GM18505 (cell line): ENCODE measurements at regions not wholly inside any gene's neighbourhood (a gene's known extent, or its start where the extent isn't known, plus 50 kb on each side); places are given as distances from the start of the nearest gene placed in this dataset.
"Not testable (repeated sequence)": the region's sequence is repeated elsewhere in the genome, so short reads cannot be mapped to it uniquely, and the experiment has no call there.

ENCODE experiments used
- ATAC-seq: cut with Tn5 transposase; IDR thresholded peaks from one replicate; pipeline ENCODE4 v1.9.1; 2021; ENCODE audit not compliant: unreplicated experiment
- POLR2A ChIP-seq: IDR thresholded peaks from 4 replicates; pipeline ENCODE4 v1.6.1; 2011; ENCODE audit warnings: borderline replicate concordance; ENCODE audit not compliant: insufficient read depth, insufficient read length; ENCODE audit errors: extremely low read depth

DNA sequence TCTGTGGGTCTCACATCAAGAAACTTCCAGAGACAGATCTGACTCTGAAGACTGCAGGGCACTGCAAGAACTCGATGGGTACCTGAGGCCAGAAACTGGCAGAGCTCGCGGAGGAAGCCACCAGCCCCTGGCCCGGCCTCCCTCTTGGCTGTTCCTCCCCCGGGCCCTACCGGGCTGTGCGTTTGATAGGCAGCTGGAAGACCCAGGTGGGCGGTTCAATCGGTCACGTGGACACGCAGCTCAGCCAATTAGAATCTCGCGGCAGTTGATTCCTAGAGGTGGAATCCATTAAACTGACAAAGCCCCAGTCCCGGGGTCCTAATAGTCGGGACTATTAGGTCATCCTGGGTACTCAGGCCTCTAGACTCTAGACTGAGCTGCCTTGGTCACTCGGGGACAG is 139.9 kb downstream of the GPCPD1 start:
- TF ChIP-seq POLR2A: no peak

DNA sequence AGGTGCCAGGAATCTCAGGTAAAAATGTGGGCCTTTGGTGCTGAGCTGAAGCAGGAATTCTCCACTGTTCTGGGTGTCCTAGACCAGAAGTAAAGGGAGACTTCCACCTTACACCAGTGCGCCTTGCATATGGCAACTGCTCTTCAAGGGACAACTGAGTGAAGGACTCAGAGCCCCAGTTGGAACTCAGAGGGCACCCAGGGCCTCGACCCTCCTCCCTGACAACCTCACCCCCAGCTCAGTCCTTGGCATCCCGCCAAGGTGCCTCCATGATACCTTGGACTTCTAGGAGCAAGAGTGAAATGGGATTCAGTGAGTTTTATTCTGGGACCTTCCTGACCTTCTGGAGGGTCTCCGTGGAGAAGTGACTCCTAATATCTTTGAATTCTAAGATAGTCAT is 140.3 kb downstream of the GPCPD1 start:
- no peak for TF ChIP-seq POLR2A
- ATAC-seq: no peak

More for the DNA sequence above, 139.9 kb downstream of the GPCPD1 start:
- no peak for ATAC-seq

DNA sequence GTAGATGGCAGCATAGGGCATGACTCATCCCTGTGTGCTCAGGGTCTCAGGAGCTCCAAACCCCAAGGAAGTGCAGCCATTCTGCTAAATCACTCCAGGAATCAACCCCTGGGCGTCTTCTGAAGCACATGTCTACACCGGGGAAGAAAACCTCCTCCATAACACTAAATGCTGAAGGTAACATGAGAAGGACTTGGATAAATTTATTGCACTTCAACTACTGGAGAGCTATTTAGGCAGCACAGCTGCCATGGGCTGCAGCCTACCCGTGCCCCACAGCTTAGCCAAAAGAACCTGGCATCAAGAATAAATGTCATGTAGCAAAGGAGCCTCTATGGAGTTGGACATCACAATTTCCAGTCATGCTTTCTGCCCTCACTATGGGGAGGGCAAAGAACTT is 141.7 kb downstream of the GPCPD1 start:
- no peak for TF ChIP-seq POLR2A
- ATAC-seq: no peak

DNA sequence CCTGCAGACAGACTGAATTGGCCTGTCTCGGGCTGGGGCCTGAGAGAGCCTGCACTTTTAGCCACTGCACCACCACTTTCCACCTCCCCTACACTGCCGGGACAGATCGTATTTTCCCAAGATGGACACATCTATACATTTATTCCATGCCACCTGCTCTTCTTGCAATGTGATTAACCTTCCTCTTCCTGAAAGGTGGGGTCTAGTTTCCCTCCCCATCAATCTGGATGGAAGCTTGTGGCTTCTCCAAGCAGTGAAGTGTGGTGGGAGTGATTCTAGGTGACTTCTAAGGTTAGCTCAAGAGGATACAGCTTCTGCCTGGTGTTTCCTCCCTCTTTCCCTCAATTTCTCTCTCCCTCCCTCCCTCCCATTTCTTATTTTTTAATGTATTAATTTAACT is 143.7 kb downstream of the GPCPD1 start:
- no peak for TF ChIP-seq POLR2A
- ATAC-seq: no peak

DNA sequence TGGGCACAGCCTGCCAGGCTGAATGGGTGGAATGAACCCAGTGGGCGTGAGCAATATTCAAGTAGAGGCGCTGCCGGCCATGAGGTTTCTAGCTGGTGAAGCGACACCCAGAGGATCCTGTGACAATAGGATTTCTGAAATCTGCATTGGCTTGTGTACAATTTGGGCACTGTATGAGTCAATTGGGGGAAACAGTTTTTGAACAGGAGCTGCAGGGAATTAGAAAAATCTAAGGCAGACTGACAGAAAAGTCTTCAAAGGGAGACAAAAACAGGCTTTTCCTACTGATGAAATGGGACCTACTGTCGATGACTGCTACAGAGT is 145.2 kb downstream of the GPCPD1 start:
- no peak for TF ChIP-seq POLR2A
- no peak for ATAC-seq

DNA sequence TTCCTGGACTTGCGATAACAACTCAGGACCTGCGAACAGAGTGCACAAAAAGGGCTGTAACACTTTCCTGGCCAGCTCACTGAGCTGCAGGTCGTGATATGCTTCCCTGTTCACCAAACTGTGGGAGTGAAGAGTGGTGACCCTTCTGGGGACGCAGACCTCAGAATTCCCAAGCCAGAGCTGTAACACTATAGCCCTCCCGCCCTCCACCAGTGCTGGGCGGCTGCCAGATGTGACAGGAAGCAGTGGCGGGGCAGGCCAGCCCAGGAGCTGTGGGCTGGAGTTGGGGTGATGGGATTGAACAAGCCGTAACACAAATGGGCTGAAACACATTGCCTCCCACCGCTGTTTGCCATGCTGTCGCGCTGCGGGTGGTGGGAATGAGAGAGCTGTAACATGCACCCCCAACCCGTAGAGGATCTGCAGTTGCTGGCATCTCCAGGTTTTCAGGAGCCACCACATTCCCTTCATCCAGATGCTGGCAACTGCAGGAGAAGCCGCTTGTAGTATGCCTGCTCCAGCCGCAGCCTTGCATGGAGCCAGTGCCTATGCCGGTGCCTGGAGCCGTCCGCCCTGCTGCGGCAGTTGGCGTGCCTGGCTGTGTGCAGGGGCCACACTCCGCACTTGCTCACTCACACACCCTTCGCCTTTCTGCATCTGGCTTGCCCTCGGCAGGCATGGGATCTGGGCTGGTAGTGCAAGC is 145.8 kb downstream of the GPCPD1 start:
- no peak for ATAC-seq
- no peak for TF ChIP-seq POLR2A

DNA sequence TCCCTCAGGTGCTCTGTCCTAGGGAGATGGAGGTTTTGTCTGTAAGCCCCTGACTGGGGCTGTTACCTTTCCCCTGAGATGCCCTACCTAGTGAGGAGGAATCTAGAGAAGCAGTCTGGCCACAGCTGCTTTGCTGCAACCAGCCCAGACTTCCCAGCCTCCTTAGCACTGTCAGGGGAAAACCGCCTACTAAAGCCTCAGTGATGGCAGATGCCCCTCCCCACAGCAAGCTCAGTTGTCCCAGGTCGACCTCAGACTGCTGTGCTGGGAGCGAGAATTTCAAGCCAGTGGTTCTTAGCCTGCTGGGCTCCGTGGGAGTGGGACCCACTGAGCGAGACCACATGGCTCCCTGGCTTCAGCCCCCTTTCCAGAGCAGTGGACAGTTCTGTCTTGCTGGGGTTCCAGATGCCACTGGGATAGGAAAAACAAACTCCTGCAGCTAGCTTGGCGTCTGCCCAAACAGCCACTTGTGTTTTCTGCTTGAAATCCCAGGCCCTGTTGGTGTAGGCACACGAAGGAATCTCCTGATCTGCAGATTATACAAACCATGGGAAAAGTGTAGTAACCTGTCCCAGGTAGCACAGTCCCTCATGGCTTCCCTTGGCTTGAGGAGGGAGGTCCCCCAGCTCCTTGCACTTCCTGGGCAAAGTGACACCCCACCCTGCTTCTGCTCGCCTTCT is 146.4 kb upstream of the PROKR2 start:
- no peak for TF ChIP-seq POLR2A
- no peak for ATAC-seq

DNA sequence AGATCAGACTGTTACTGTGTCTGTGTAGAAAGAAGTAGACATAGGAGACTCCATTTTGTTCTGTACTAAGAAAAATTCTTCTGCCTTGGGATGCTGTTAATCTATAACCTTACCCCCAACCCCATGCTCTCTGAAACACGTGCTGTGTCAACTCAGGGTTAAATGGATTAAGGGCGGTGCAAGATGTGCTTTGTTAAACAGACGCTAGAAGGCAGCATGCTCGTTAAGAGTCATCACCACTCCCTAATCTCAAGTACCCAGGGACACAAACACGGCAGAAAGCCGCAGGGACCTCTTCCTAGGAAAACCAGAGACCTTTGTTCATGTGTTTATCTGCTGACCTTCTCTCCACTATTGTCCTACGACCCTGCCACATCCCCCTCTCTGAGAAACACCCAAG is 137.0 kb upstream of the PROKR2 start:
- ATAC-seq: not testable (repeated sequence)

DNA sequence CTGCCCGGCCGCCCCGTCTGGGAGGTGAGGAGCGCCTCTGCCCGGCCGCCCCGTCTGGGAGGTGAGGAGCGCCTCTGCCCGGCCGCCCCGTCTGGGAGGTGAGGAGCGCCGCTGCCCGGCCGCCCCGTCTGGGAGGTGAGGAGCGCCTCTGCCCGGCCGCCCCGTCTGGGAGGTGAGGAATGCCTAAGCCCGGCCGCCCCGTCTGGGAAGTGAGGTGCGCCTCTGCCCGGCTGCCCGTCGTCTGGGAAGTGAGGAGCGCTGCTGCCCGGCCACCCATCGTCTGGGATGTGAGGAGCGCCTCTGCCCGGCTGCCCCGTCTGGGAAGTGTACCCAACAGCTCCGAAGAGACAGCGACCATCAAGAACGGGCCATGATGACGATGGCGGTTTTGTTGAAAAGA is 136.6 kb upstream of the PROKR2 start:
- ATAC-seq: not testable (repeated sequence)

DNA sequence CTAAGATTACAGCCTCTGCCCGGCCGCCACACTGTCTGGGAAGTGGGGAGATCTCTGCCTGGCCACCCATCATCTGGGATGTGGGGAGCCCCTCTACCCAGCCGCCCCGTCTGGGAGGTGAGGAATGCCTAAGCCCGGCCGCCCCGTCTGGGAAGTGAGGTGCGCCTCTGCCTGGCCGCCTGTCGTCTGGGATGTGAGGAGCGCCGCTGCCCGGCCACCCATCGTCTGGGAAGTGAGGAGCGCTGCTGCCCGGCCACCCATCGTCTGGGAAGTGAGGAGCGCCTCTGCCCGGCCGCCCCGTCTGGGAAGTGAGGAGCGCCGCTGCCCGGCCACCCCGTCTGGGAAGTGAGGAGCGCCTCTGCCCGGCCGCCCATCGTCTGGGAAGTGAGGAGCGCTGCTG is 135.9 kb upstream of the PROKR2 start:
- not testable (repeated sequence) for ATAC-seq

DNA sequence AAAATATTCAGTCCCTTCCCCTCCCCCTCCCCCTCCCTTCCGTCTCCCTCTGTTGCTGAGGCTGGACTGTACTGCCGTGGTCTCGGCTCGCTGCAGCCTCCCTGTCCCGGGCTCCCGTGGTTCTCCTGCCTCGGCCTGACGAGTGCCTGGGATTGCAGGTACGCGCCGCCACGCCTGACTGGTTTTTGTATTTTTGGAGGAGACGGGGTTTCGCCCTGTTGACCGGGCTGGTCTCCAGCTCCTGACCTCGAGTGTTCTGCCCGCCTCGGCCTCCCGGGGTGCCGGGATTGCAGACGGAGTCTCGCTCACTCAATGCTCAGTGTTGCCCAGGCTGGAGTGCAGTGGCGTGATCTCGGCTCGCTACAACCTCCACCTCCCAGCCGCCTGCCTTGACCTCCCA is 135.5 kb upstream of the PROKR2 start:
- not testable (repeated sequence) for ATAC-seq

DNA sequence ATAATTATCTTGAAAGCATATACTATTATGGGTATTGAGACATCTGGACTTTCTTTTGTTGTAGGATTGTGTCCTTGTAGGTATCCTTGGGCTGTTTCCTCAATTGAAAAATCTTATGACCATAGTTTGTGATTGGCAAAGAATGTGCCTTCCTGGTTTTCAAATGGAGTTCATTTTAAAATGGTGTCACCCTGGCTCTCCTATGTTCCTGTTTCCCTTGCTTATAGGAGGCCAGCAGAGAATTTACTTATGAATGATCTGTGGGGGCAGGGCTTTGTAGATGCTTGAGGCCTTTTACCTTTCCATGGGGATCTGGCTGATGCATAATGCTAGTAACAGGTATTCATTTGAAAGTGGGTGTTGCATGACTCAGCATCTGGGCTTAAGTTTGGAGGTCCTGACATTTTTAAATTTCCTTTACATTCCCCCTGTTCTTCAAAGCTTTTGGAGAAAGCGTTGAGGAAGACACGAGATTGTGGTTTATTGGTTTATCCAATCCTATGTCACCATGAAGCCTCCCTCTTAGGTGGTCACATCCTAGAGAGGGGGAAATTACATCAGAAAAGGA is 135.0 kb upstream of the PROKR2 start:
- ATAC-seq: no peak
- no peak for TF ChIP-seq POLR2A

DNA sequence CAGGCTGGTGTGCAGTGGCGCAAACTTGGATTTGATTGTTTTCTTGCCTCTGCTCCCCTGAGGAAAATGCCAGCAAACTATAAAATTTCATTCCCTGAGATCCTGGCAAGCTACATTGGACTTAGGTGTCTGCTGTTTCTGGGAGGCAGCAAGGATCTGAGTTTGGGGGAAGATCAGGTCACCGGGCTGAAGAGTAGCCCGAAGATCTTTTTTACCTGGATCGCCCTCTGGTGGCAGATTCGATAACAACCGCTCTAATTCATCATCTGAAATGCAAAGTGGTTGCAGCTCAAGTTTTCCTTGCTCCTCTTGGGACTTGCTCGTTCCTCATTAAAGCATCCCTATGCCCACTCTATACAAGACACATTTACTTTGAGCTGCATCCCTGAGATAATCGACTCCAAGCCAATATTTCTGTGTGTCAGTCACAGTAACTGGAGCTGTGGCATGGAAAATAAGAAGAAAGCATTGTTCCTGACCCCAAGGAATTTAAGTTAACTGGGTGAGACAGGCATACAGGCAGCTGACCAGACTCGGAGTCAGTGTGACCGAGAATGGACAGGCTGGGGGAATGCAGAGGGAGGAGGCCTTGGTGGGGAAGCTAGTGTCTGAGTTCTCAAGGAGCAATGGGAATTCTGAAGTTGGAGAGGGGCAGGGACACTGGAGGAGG is 131.8 kb upstream of the PROKR2 start:
- no peak for TF ChIP-seq POLR2A
- ATAC-seq: no peak

DNA sequence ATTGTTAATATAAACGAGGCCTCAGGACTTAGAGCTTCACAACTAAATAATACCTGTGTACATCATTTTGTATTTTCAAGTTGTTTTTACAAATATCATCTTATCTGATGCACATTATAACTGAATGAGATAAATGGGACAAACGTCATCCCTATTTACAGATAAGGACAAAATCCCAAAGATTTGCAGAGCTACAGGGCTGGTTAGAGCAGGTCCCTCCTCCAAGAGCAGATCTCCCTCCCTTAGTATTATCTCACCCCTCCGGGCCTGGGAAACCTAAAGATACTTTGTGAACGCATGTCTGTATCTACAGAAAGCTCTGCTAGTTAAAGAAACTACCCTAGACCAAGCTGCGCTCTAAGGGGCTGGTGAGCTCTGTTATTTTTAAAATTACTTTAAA is 130.4 kb upstream of the PROKR2 start:
- TF ChIP-seq POLR2A: no peak
- ATAC-seq: no peak

DNA sequence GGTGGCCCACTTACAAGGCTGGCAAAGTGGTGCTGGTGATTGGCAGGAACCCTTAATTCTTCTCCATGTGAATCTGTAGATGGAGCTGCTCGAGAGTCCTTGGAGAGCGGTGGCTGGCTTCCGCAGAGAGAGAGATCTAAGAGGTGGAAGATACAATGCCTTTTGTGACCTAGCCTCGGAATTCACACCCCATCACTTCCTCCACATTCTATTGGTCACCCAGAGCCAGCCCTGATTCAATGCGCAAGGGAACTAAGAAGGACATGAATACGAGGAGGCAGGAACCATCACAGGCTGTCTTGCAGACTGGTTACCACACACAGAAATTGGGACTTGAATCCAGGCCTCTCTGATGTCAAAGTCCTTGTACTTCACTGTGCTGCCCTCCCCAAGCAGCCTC is 128.9 kb upstream of the PROKR2 start:
- TF ChIP-seq POLR2A: no peak
- no peak for ATAC-seq

DNA sequence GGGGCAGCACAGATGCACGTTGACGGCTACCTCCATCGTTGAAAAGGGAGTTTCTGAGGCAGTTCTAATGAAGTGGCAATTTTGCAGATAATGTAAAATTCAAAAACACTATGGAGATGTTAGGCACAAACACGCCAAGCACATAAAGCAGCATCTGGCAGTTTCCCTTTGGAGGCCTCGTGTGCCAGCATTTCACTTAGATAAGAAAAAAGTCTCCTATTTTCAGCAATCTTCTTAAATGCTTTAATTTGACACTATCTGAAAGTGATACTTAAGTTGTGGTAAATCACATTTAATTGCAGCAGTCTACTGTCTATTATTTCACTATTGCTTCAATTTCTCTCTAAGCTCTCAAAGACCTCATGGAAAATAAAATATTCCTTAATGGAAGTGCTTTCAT is 125.3 kb upstream of the PROKR2 start:
- ATAC-seq: no peak
- TF ChIP-seq POLR2A: no peak
